Femur (tissue), 1 donor: ENCODE measurements at regions not wholly inside any gene's neighbourhood (a gene's known extent, or its start where the extent isn't known, plus 50 kb on each side); places are given as distances from the start of the nearest gene placed in this dataset.
"Not testable (repeated sequence)": the region's sequence is repeated elsewhere in the genome, so short reads cannot be mapped to it uniquely, and the experiment has no call there.

Experiments
- DNase-seq: peaks from one replicate; pipeline ENCODE4 v3.0.0-alpha.2; 2017

GRCh38 chr21:31449921-31450535 is 106.0 kb upstream of the TIAM1 start:
- DNase-seq: peak; percentile 47

- DNase-seq: no peak
Observed at GRCh38 chr21:31448496-31448895, 104.4 kb upstream of the TIAM1 start.

- peak; percentile 43 for DNase-seq
Observed at GRCh38 chr21:31447505-31447904, 103.4 kb upstream of the TIAM1 start.

GRCh38 chr21:31446226-31446855 is 102.3 kb upstream of the TIAM1 start:
- DNase-seq: no peak

- no peak for DNase-seq
Observed at GRCh38 chr21:31445137-31445536, 101.1 kb upstream of the TIAM1 start.

- peak; percentile 36 for DNase-seq
Observed at GRCh38 chr21:31443736-31444521, 99.9 kb upstream of the TIAM1 start.

- no peak for DNase-seq
Observed at GRCh38 chr21:31442339-31442738, 98.3 kb upstream of the TIAM1 start.

- peak; percentile 63 for DNase-seq
Observed at GRCh38 chr21:31429506-31429905, 85.4 kb upstream of the TIAM1 start.

GRCh38 chr21:31426235-31426797 is 82.3 kb upstream of the TIAM1 start:
- no peak for DNase-seq

GRCh38 chr21:31425138-31425537 is 81.1 kb upstream of the TIAM1 start:
- peak; percentile 35 for DNase-seq

GRCh38 chr21:31424058-31424457 is 80.0 kb upstream of the TIAM1 start:
- DNase-seq: no peak

- DNase-seq: no peak
Observed at GRCh38 chr21:31420988-31421387, 76.9 kb upstream of the TIAM1 start.

- no peak for DNase-seq
Observed at GRCh38 chr21:31420354-31420753, 76.3 kb upstream of the TIAM1 start.

GRCh38 chr21:31418377-31419001 is 74.4 kb upstream of the TIAM1 start:
- DNase-seq: no peak

GRCh38 chr21:31417214-31417613 is 73.2 kb upstream of the TIAM1 start:
- not testable (repeated sequence) for DNase-seq

GRCh38 chr21:31416465-31416864 is 72.4 kb upstream of the TIAM1 start:
- no peak for DNase-seq

- no peak for DNase-seq
Observed at GRCh38 chr21:31414263-31415000, 70.4 kb upstream of the TIAM1 start.

GRCh38 chr21:31413698-31414097 is 69.6 kb upstream of the TIAM1 start:
- DNase-seq: no peak

GRCh38 chr21:31410499-31411131 is 66.6 kb upstream of the TIAM1 start:
- DNase-seq: no peak

- DNase-seq: peak; percentile 60
Observed at GRCh38 chr21:31409831-31410487, 65.9 kb upstream of the TIAM1 start.

GRCh38 chr21:31408301-31409088 is 64.4 kb upstream of the TIAM1 start:
- no peak for DNase-seq
